ENCODE measurements at regions not wholly inside any gene's neighbourhood (a gene's known extent, or its start where the extent isn't known, plus 50 kb on each side); places are given as distances from the start of the nearest gene placed in this dataset.

DNA sequence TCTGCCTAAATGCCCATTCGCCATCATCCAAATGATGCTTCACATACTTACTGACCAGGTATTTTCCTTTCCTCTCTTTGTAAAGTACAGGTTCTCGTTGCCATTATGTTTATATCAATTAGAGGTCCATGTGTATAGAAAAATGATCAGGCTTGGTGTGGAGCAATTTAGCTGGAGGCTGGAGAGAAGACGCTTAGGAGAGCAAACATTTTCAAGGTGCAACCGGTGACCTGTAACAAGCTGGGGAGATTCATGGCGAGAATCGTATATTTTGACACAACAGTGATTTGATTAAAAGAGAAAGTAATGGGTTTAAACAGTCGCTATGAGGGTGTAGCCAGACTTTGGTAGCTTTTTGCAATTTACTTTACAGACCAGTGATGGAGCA, 170.9 kb upstream of the TBCA start:
- TF ChIP-seq, protein P1, sequence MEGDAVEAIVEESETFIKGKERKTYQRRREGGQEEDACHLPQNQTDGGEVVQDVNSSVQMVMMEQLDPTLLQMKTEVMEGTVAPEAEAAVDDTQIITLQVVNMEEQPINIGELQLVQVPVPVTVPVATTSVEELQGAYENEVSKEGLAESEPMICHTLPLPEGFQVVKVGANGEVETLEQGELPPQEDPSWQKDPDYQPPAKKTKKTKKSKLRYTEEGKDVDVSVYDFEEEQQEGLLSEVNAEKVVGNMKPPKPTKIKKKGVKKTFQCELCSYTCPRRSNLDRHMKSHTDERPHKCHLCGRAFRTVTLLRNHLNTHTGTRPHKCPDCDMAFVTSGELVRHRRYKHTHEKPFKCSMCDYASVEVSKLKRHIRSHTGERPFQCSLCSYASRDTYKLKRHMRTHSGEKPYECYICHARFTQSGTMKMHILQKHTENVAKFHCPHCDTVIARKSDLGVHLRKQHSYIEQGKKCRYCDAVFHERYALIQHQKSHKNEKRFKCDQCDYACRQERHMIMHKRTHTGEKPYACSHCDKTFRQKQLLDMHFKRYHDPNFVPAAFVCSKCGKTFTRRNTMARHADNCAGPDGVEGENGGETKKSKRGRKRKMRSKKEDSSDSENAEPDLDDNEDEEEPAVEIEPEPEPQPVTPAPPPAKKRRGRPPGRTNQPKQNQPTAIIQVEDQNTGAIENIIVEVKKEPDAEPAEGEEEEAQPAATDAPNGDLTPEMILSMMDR (conservative IDR thresholded peaks at IDR 0.05; ENCODE audit: low read depth, low read length) = no peak
- no peak for TF ChIP-seq EZH2 (IDR thresholded peaks at IDR 0.05; ENCODE audit: low read length, unreplicated experiment)
- TF ChIP-seq EZH2phosphoT487 (IDR thresholded peaks at IDR 0.05; ENCODE audit: borderline replicate concordance, low read length) = no peak
